GM12872 (cell line): ENCODE measurements at regions not wholly inside any gene's neighbourhood (a gene's known extent, or its start where the extent isn't known, plus 50 kb on each side); places are given as distances from the start of the nearest gene placed in this dataset.

ENCODE experiments used
- CTCF ChIP-seq: IDR thresholded peaks from 3 replicates; pipeline ENCODE4 v1.5.1; 2011; ENCODE audit warnings: low read depth, mild to moderate bottlenecking, low read length, moderate library complexity; ENCODE audit not compliant: insufficient read depth

DNA sequence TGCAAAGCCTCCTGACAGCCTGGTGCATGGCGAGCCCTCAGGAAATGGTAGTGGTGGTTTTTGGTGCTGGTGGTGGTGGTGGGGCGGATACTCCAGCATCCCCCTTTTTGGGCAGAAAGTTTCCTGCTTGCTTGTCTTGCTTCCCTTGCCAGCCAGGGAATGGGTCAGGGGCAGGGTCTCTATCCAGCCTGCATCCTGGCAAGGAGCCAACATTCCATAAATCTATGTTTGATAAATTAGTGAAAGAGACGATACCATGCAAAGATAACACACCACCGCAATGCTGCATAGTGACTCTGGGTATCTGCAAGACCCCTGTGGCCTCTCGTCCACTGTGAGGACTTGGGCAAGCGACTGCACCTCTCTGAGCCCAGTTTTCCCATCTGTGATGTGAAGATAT, 246.2 kb downstream of the LRFN2 start:
- TF ChIP-seq CTCF = no peak

DNA sequence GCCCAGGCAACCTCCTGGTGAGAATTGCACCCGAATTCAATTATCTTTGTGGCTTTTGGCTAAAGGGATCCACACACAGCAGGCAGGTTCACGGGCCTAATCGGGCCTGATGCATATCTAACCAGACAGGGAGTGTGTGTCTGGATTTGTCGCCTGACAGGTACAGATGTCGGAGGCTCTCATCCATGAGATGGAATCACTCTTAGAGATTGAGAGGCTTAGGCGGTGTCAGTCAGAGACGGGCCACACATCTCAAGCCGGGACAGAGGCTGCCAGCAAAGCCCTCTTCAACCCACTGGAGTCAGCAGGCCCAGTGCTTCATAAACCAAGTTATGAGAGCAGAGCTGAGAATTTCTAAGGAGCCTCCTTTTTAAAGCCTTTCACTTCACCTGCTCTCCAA, 247.0 kb downstream of the LRFN2 start:
- no peak for TF ChIP-seq CTCF

- TF ChIP-seq CTCF = no peak
These were observed 248.9 kb downstream of the LRFN2 start for GRCh38 chr6:40338306-40338705.

DNA sequence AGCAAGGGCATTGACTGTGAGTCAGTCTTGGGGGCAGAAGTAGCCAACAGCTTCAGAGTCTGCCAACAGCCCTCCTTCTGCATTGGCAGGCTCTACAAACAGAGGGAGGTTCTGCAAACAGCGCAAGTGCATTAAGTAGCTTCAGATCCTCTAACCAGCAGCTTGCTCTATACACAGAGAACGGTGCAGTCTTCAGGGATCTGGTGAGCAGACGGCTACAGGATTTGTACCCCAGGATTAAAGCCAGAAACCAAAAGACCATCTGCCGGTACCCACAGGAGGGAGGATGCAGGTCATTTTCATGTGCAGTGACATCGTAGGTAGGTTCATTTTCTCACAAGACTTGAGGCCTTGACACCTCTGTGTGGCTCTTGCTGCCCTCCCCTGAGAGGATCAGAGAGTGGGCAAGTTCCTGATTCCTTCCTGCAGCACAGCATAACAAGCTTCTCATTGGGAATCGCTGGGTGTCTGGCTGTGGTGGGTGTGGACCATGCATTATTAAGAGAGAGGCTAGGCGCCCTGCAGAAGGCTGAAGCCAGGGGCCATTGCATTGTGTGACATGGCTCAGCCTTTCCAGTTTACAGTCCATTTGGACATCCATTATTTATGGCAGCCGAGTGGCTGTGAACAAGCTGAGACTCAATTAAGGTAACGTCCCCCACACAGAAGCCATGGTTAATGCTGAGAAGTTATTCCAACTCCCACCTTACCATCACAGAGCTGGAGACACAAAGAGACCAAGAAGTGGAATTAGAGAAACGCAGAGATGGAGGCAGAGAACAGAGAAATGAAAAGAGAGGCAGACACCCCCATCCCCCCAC, 250.0 kb downstream of the LRFN2 start:
- TF ChIP-seq CTCF = no peak

- no peak for TF ChIP-seq CTCF
These were observed 250.9 kb downstream of the LRFN2 start for GRCh38 chr6:40336296-40336695.

- TF ChIP-seq CTCF = no peak
These were observed 252.5 kb downstream of the LRFN2 start for GRCh38 chr6:40334496-40335270.

GRCh38 chr6:40331545-40331944, 255.6 kb downstream of the LRFN2 start:
- no peak for TF ChIP-seq CTCF
